Lung (tissue), 11 donors: ENCODE measurements at regions not wholly inside any gene's neighbourhood (a gene's known extent, or its start where the extent isn't known, plus 50 kb on each side); places are given as distances from the start of the nearest gene placed in this dataset.

Experiments used
- ATAC-seq: fragments of 200-7000 bp; cut with Tn5 transposase; one replicate; pipeline ENCODE4 v1.9.1; 2020; ENCODE audit warnings: moderate number of reproducible peaks; ENCODE audit not compliant: insufficient read depth, low FRiP score
- DNase-seq, 3 donors: peaks; one replicate each; pipeline ENCODE4 v3.0.0-alpha.2; 2013 to 2017
- H3K27ac ChIP-seq, 2 donors: one replicate each; pipeline ENCODE4 v1.5.1; 2013; ENCODE audit warnings: mild to moderate bottlenecking in 2 of 2, moderate library complexity in 2 of 2, control low read depth in 1 of 2, inconsistent platforms in 1 of 2, low read depth in 1 of 2, low read length in 1 of 2
- H3K27me3 ChIP-seq, 3 donors: one replicate each; pipeline ENCODE4 v1.5.1; 2013; ENCODE audit warnings: low read length in 2 of 3; ENCODE audit not compliant: control insufficient read depth in 3 of 3, insufficient read depth in 3 of 3
- H3K36me3 ChIP-seq, 4 donors: one replicate each; pipeline ENCODE4 v1.5.1; 2013; ENCODE audit warnings: low read length in 4 of 4, mild to moderate bottlenecking in 1 of 4, moderate library complexity in 1 of 4; ENCODE audit not compliant: control insufficient read depth in 4 of 4, insufficient read depth in 4 of 4
- H3K4me1 ChIP-seq, 5 donors: one replicate each; pipeline ENCODE4 v1.5.1; 2013; ENCODE audit warnings: low read length in 5 of 5, mild to moderate bottlenecking in 2 of 5, moderate library complexity in 1 of 5; ENCODE audit not compliant: control insufficient read depth in 5 of 5, insufficient read depth in 5 of 5
- H3K4me3 ChIP-seq: one replicate; pipeline ENCODE4 v1.5.1; 2013; ENCODE audit warnings: mild to moderate bottlenecking, control low read depth, moderate library complexity
- H3K9ac ChIP-seq, 2 donors: one replicate each; pipeline ENCODE4 v1.5.1; 2013; ENCODE audit warnings: low read length in 2 of 2, control low read depth in 1 of 2; ENCODE audit not compliant: insufficient read depth in 1 of 2
- H3K9me3 ChIP-seq, 4 donors: one replicate each; pipeline ENCODE4 v1.5.1; 2013; ENCODE audit warnings: low read length in 3 of 4, mild to moderate bottlenecking in 1 of 4, moderate library complexity in 1 of 4; ENCODE audit not compliant: control insufficient read depth in 4 of 4, insufficient read depth in 3 of 4
- CTCF ChIP-seq: IDR thresholded peaks from 2 replicates; pipeline ENCODE4 v1.5.1; 2012; ENCODE audit warnings: mild to moderate bottlenecking; ENCODE audit errors: control extremely low read depth, extremely low read depth
- WGBS, 2 donors: extraction: QIAGEN DNeasy Blood & Tissue Kit; methylation state at CpG; one replicate each; pipeline ENCODE4 v1.1.7; 2013; 5-methylcytosine and 5-hydroxymethylcytosine counted together
- donor health status: control.
- donor health status: control.
- donor health status: Bipolar disorder and iron deficiency.
- donor health status: healthy.
- donor health status: DM: yes; HTN: yes; CAD: no.

- no peak for DNase-seq
- Histone ChIP-seq H3K27ac (no peak overlapping the region), H3K4me3 (no peak overlapping the region), H3K4me1 (no peaks in the 10 kb centered on the region), H3K9me3 (peaks cover 0 to 20% (median 7%) of the 10 kb centered on the region in 4 donors), H3K27me3 (no peaks in the 10 kb centered on the region), H3K36me3 (no peaks in the 10 kb centered on the region), H3K9ac (no peak overlapping the region)
- 59 to 61% methylated on average over 3 of the region's 3 CpGs for WGBS, 2 donors
- TF ChIP-seq CTCF: no peak
- ATAC-seq: no peak
Observed at GRCh38 chr2:31675485-31675901, 94.8 kb upstream of the SRD5A2 start.

GRCh38 chr2:31674446-31674845, 93.7 kb upstream of the SRD5A2 start:
- no peaks in the 10 kb centered on the region for H3K27me3 ChIP-seq
- H3K4me3 ChIP-seq: no peak overlapping the region
- H3K27ac ChIP-seq: no peak overlapping the region
- no peak overlapping the region for H3K9ac ChIP-seq
- H3K9me3 ChIP-seq: peaks cover 0 to 20% (median 7%) of the 10 kb centered on the region in 4 donors
- no peaks in the 10 kb centered on the region for H3K36me3 ChIP-seq
- no peaks in the 10 kb centered on the region for H3K4me1 ChIP-seq
- ATAC-seq: no peak
- DNase-seq: no peak
- no peak for TF ChIP-seq CTCF
- 80 to 89% methylated on average over 2 of the region's 2 CpGs for WGBS, 2 donors

- H3K4me1 ChIP-seq: no peaks in the 10 kb centered on the region
- WGBS, 2 donors: 53 to 54% methylated on average over 1 of the region's 1 CpG
- no peak overlapping the region for H3K27ac ChIP-seq
- TF ChIP-seq CTCF: no peak
- no peaks in the 10 kb centered on the region for H3K9me3 ChIP-seq
- no peak overlapping the region for H3K9ac ChIP-seq
- ATAC-seq: no peak
- no peaks in the 10 kb centered on the region for H3K27me3 ChIP-seq
- no peaks in the 10 kb centered on the region for H3K36me3 ChIP-seq
- DNase-seq: no peak
- H3K4me3 ChIP-seq: no peak overlapping the region
Observed at GRCh38 chr2:31666878-31667277, 86.1 kb upstream of the SRD5A2 start.

- Histone ChIP-seq H3K4me1 (no peaks in the 10 kb centered on the region), H3K4me3 (no peak overlapping the region), H3K9ac (no peak overlapping the region), H3K36me3 (no peaks in the 10 kb centered on the region), H3K27me3 (no peaks in the 10 kb centered on the region), H3K27ac (no peak overlapping the region), H3K9me3 (no peaks in the 10 kb centered on the region)
- WGBS, 2 donors: 77 to 93% methylated on average over 2 of the region's 2 CpGs
- ATAC-seq (no peak), DNase-seq (no peak)
- no peak for TF ChIP-seq CTCF
Observed at GRCh38 chr2:31664949-31665724, 84.4 kb upstream of the SRD5A2 start.
